Endothelial cell of umbilical vein (primary cell): ENCODE measurements at regions not wholly inside any gene's neighbourhood (a gene's known extent, or its start where the extent isn't known, plus 50 kb on each side); places are given as distances from the start of the nearest gene placed in this dataset.

Experiments used
- BruUV-seq: library from RNA; stranded (reverse); fragments of 400-500 nt; replicated peaks from 2 replicates; lab custom pipeline; 2021; lab: Mats Ljungman, UMichigan
- CTCF ChIA-PET: fragments of 300-600, 350-600 bp; sonication (Branson Sonifier 250); formaldehyde crosslinking; loops from one replicate; lab custom pipeline; 2021; ENCODE audit warnings: antibody characterized with exemption, inconsistent platforms; lab: Charles Lee
- POLR2A ChIA-PET: fragments of 300-600, 350-600 bp; sonication (Branson Sonifier 250); formaldehyde crosslinking; loops from one replicate; lab custom pipeline; 2021; ENCODE audit warnings: antibody characterized with exemption, inconsistent platforms; lab: Charles Lee
- DNase-seq: peaks from one replicate; pipeline ENCODE4 v3.0.0-alpha.2; 2011; ENCODE audit warnings: low read depth, low spot score
- FAIRE-seq: peaks from 2 replicates; lab custom pipeline; 2011; peaks lifted over from hg19 to GRCh38; lab: Jason Lieb, UNC
- H2AFZ ChIP-seq: 2 replicates; pipeline ENCODE4 v1.6.0; 2012; ENCODE audit warnings: low read depth, low read length, control low read depth, inconsistent platforms
- H3K27ac ChIP-seq: 2 replicates; pipeline ENCODE4 v1.5.1; 2011; ENCODE audit warnings: low read depth, mild to moderate bottlenecking, control low read depth, low read length, moderate library complexity; ENCODE audit not compliant: insufficient read depth
- H3K27me3 ChIP-seq, 2 experiments: 2 replicates each; pipeline versions ENCODE4 v1.6.0 to v1.6.1; 2011; ENCODE audit warnings: low read length in 2 of 2, mixed read lengths in 1 of 2; ENCODE audit not compliant: control insufficient read depth in 2 of 2, insufficient read depth in 2 of 2
- H3K36me3 ChIP-seq, 2 experiments: 2 replicates in 1 of 2; 3 replicates in 1 of 2; pipeline ENCODE4 v1.5.1; 2011; ENCODE audit warnings: low read length in 2 of 2, mild to moderate bottlenecking in 1 of 2, moderate library complexity in 1 of 2; ENCODE audit not compliant: control insufficient read depth in 2 of 2, insufficient read depth in 2 of 2; ENCODE audit errors: extremely low read depth in 1 of 2
- H3K4me1 ChIP-seq: 3 replicates; pipeline ENCODE4 v1.5.1; 2011; ENCODE audit warnings: mild to moderate bottlenecking, low read length; ENCODE audit not compliant: control insufficient read depth, insufficient read depth; ENCODE audit errors: extremely low read depth
- H3K4me2 ChIP-seq: 2 replicates; pipeline ENCODE4 v1.6.1; 2011; ENCODE audit warnings: low read length, control low read depth, mixed read lengths; ENCODE audit not compliant: insufficient read depth
- H3K4me3 ChIP-seq, 3 experiments: fragments of 200-600 bp in 1 of 3; sonication (generic), shearing (Covaris generic) in 1 of 3; replicated peaks in 1 of 3; 2 replicates each; pipeline ENCODE4 v1.5.1; 2011 to 2016; ENCODE audit warnings: control low read depth in 3 of 3, low read length in 3 of 3, mild to moderate bottlenecking in 2 of 3, inconsistent platforms in 1 of 3, low read depth in 1 of 3, moderate library complexity in 1 of 3; ENCODE audit not compliant: insufficient read depth in 1 of 3
- H3K79me2 ChIP-seq: 2 replicates; pipeline ENCODE4 v1.6.0; 2012; ENCODE audit warnings: low read length, inconsistent platforms; ENCODE audit not compliant: control insufficient read depth, insufficient read depth
- H3K9ac ChIP-seq: replicated peaks from 2 replicates; pipeline ENCODE3; 2011; ENCODE audit warnings: low read length, control low read depth; ENCODE audit not compliant: insufficient read depth; ENCODE audit errors: extremely low read depth
- H3K9me1 ChIP-seq: replicated peaks from 3 replicates; pipeline ENCODE4 v1.6.0; 2011; ENCODE audit warnings: mild to moderate bottlenecking, low read length; ENCODE audit not compliant: control insufficient read depth, insufficient read depth; ENCODE audit errors: extremely low read depth
- H3K9me3 ChIP-seq: replicated peaks from 2 replicates; pipeline ENCODE4 v1.5.1; 2012; ENCODE audit warnings: low read length, inconsistent platforms; ENCODE audit not compliant: control insufficient read depth, insufficient read depth
- H4K20me1 ChIP-seq: replicated peaks from 2 replicates; pipeline ENCODE3; 2011; ENCODE audit warnings: mild to moderate bottlenecking, low read length; ENCODE audit not compliant: control insufficient read depth, insufficient read depth; ENCODE audit errors: extremely low read depth
- CTCF ChIP-seq, 2 donors: IDR thresholded peaks; 1 replicate in 1 of 2; 2 replicates in 1 of 2; pipeline ENCODE4 v1.5.1; 2011; ENCODE audit warnings: low read length in 2 of 2, mild to moderate bottlenecking in 2 of 2, moderate library complexity in 2 of 2, control low read depth in 1 of 2, inconsistent platforms in 1 of 2, low read depth in 1 of 2; ENCODE audit not compliant: insufficient read depth in 1 of 2; ENCODE audit errors: extremely low read depth in 1 of 2
- MAX ChIP-seq: IDR thresholded peaks from 2 replicates; pipeline ENCODE4 v1.6.1; 2011; ENCODE audit not compliant: insufficient read depth, insufficient read length
- POLR2AphosphoS5 ChIP-seq: IDR thresholded peaks from 2 replicates; pipeline ENCODE4 v1.6.1; 2012; ENCODE audit warnings: low read depth, mild to moderate bottlenecking, control low read depth, low read length, moderate library complexity; ENCODE audit not compliant: insufficient read depth
- dilution Hi-C: fragments of 300-500 bp; cut with MboI; formaldehyde crosslinking; loops from one replicate; pipeline ENCODE4 v1.15.0; 2019; ENCODE audit warnings: low sequenced_read_pairs; ENCODE audit not compliant: extremely low pct_ligation_motif_present
- intact Hi-C: fragments of 100-400 bp; cut with micrococcal nuclease; formaldehyde crosslinking; loops from one replicate; pipeline ENCODE4 v1.10.0; 2022

- Histone ChIP-seq H3K4me2 (peak overlapping the region; percentile 60), H3K9me3 (no peaks in the 10 kb centered on the region), H3K4me3 (peak overlapping the region; percentile 40 to 99 (median 71)), H3K9me1 (no peaks in the 10 kb centered on the region), H3K27ac (peak overlapping the region; percentile 50), H2AFZ (peak overlapping the region; percentile 71), H3K79me2 (peaks cover 22% of the 10 kb centered on the region), H3K27me3 (no peaks in the 10 kb centered on the region), H3K36me3 (no peaks in the 10 kb centered on the region), H3K4me1 (peaks cover 7% of the 10 kb centered on the region), H4K20me1 (no peaks in the 10 kb centered on the region), H3K9ac (peak overlapping the region; percentile 64)
- CTCF ChIA-PET = interaction anchor here (0.5 to 1.8 kb wide), 11 partner anchors 41 to 332 kb away, joined by 3 to 11 read pairs (median 4); partner anchors contain the start of gene GOSR1
- intact Hi-C loops (loop anchor here (2.0 to 5.0 kb wide), 2 partner anchors 117 to 123 kb away; partner anchors contain the start of gene GOSR1), dilution Hi-C loops (no loop called here)
- POLR2A ChIA-PET = interaction anchor here (0.6 kb wide), 2 partner anchors 98 to 259 kb away, joined by 3 to 6 read pairs; no protein-coding TSS in a partner anchor
- TSS peak; percentile 50 for BruUV-seq
- no peak for TF ChIP-seq MAX
- peak; percentile 53 to 77 for TF ChIP-seq CTCF (IDR thresholded peaks at IDR 0.05; ENCODE audit: extremely low read depth in 1 of 2, insufficient read depth in 1 of 2, low read depth in 1 of 2, low read length in 2 of 2)
- TF ChIP-seq POLR2AphosphoS5 = peak; percentile 68
- peak; percentile 31 for FAIRE-seq
- DNase-seq = peak; percentile 85
These were observed 123.0 kb downstream of the GOSR1 start for GRCh38 chr17:30600060-30600829.
